ENCODE measurements at regions not wholly inside any gene's neighbourhood (a gene's known extent, or its start where the extent isn't known, plus 50 kb on each side); places are given as distances from the start of the nearest gene placed in this dataset.

- Mint-ChIP-seq H3K9me3 (peaks cover 27% of the 10 kb centered on the region), H3K4me3 (no peak overlapping the region), H3K27me3 (no peaks in the 10 kb centered on the region), H3K4me1 (ENCODE audit: low read depth) (no peaks in the 10 kb centered on the region), H3K27ac (no peak overlapping the region), H3K36me3 (ENCODE audit: low read depth) (no peaks in the 10 kb centered on the region)
- intact Hi-C loops (cut with micrococcal nuclease) = no loop called here
These were observed 330.8 kb upstream of the PDZRN3 start for GRCh38 chr3:73955494-73956070.

GRCh38 chr3:73954506-73954905 is 329.8 kb upstream of the PDZRN3 start:
- intact Hi-C loops (cut with micrococcal nuclease) = no loop called here
- Mint-ChIP-seq H3K27me3 (no peaks in the 10 kb centered on the region), H3K4me3 (no peak overlapping the region), H3K9me3 (peaks cover 27% of the 10 kb centered on the region), H3K36me3 (ENCODE audit: low read depth) (no peaks in the 10 kb centered on the region), H3K27ac (no peak overlapping the region), H3K4me1 (ENCODE audit: low read depth) (no peaks in the 10 kb centered on the region)

DNA sequence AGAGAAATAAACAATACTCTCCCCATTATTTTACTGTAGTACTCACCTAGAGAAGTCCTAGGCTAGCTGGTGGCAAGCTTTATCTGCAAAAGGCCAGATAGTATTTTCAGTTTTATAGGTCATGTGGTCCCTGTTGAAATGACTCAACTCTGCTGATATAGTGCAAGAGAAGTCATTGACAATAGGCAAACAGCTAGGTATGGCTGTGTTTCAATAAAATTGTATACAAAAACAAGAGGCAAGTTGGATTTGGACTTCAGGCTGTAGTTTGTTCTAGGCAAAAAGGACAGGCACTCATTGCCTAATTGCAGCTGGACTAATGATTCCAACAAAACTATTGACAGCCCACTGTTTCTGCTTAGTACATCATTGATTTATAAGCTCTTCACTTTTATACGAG is 328.0 kb upstream of the PDZRN3 start:
- no peaks in the 10 kb centered on the region for H3K36me3 Mint-ChIP-seq (ENCODE audit: low read depth)
- H3K4me3 Mint-ChIP-seq = no peak overlapping the region
- H3K27ac Mint-ChIP-seq = no peak overlapping the region
- H3K27me3 Mint-ChIP-seq = no peaks in the 10 kb centered on the region
- H3K9me3 Mint-ChIP-seq = peaks cover 27% of the 10 kb centered on the region
- intact Hi-C loops (cut with micrococcal nuclease) = no loop called here
- no peaks in the 10 kb centered on the region for H3K4me1 Mint-ChIP-seq (ENCODE audit: low read depth)

GRCh38 chr3:73950865-73951558 is 326.3 kb upstream of the PDZRN3 start:
- no peaks in the 10 kb centered on the region for H3K27me3 Mint-ChIP-seq
- intact Hi-C loops (cut with micrococcal nuclease) = no loop called here
- no peak overlapping the region for H3K4me3 Mint-ChIP-seq
- H3K9me3 Mint-ChIP-seq = peaks cover 12% of the 10 kb centered on the region
- H3K36me3 Mint-ChIP-seq (ENCODE audit: low read depth) = no peaks in the 10 kb centered on the region
- no peaks in the 10 kb centered on the region for H3K4me1 Mint-ChIP-seq (ENCODE audit: low read depth)
- H3K27ac Mint-ChIP-seq = no peak overlapping the region

DNA sequence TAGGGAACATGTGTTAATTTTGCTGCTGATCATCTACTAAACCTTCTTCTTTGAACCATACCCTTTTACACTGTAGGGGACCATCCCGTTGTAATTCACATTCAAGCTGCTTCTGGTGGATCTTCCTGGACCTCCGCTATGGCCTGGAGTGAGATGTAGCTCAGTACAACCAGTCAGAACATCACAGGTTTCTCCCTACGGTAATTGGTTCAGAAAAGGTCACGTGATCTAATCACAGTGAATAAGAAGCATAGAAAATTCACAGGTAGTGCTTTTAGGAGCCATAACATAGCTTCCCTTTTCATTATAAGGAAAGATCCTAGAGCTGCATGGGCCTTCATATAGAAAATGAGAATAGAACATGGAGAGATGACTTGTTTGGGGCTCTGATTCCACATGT is 320.8 kb upstream of the PDZRN3 start:
- Mint-ChIP-seq H3K27ac (no peak overlapping the region), H3K27me3 (no peaks in the 10 kb centered on the region), H3K9me3 (peaks cover 9% of the 10 kb centered on the region), H3K36me3 (ENCODE audit: low read depth) (no peaks in the 10 kb centered on the region), H3K4me1 (ENCODE audit: low read depth) (no peaks in the 10 kb centered on the region), H3K4me3 (no peak overlapping the region)
- intact Hi-C loops (cut with micrococcal nuclease) = no loop called here

- no peaks in the 10 kb centered on the region for H3K36me3 Mint-ChIP-seq (ENCODE audit: low read depth)
- H3K9me3 Mint-ChIP-seq = peaks cover 19% of the 10 kb centered on the region
- no peak overlapping the region for H3K4me3 Mint-ChIP-seq
- no peaks in the 10 kb centered on the region for H3K27me3 Mint-ChIP-seq
- no peaks in the 10 kb centered on the region for H3K4me1 Mint-ChIP-seq (ENCODE audit: low read depth)
- H3K27ac Mint-ChIP-seq = no peak overlapping the region
- intact Hi-C loops (cut with micrococcal nuclease) = no loop called here
These were observed 315.2 kb upstream of the PDZRN3 start for GRCh38 chr3:73939985-73940384.

- intact Hi-C loops (cut with micrococcal nuclease) = no loop called here
- Mint-ChIP-seq H3K4me1 (ENCODE audit: low read depth) (no peaks in the 10 kb centered on the region), H3K4me3 (no peak overlapping the region), H3K27ac (no peak overlapping the region), H3K27me3 (no peaks in the 10 kb centered on the region), H3K36me3 (ENCODE audit: low read depth) (no peaks in the 10 kb centered on the region), H3K9me3 (peaks cover 17% of the 10 kb centered on the region)
These were observed 308.8 kb upstream of the PDZRN3 start for GRCh38 chr3:73933585-73933984.

- Mint-ChIP-seq H3K27ac (no peak overlapping the region), H3K9me3 (peaks cover 23% of the 10 kb centered on the region), H3K4me1 (ENCODE audit: low read depth) (no peaks in the 10 kb centered on the region), H3K36me3 (ENCODE audit: low read depth) (no peaks in the 10 kb centered on the region), H3K27me3 (no peaks in the 10 kb centered on the region), H3K4me3 (no peak overlapping the region)
- intact Hi-C loops (cut with micrococcal nuclease) = no loop called here
These were observed 302.4 kb upstream of the PDZRN3 start for GRCh38 chr3:73927203-73927570.

DNA sequence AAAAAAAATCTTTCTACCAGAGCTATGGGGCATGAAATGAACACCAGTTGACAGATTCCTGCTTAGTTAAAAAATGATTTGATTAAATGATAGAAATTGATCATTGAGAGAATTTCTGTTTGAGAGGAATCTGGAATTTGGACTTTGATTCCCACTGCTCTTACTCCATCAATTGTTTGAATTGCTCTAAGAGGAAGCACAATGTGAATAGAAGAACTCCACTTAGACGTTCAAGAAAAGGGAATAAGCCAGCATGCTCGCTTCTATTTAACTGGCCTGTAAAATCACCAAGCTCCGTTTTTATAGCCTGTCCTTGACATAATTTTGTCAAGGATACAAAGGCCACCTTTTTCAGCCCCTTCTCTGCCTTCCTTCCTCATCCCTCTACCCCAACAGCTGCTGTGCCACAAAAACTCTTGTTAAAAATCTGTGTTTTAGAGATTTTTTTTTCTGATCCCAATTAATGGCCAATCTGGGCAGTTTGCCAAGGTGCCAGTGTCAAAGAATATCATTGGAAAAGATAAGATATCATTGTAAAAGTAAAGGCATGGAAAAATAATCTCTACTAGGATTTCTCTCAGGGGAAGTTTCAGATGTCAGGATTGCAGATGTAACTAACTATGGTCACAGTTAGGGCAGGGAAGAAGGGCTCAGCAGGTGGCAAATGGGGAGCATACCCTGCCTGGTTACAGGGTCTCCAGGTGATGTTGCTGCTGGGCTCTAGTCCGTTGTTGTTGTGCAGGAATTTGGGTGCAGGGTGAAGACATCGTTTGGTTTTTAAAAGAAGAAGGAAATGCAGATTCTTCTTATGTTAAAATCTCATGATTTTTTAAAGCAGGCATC is 301.8 kb upstream of the PDZRN3 start:
- intact Hi-C loops (cut with micrococcal nuclease) = no loop called here
- Mint-ChIP-seq H3K4me1 (ENCODE audit: low read depth) (no peaks in the 10 kb centered on the region), H3K27ac (no peak overlapping the region), H3K4me3 (no peak overlapping the region), H3K9me3 (peaks cover 17% of the 10 kb centered on the region), H3K27me3 (no peaks in the 10 kb centered on the region), H3K36me3 (ENCODE audit: low read depth) (no peaks in the 10 kb centered on the region)

- Mint-ChIP-seq H3K9me3 (peaks cover 16% of the 10 kb centered on the region), H3K4me3 (no peak overlapping the region), H3K27ac (no peak overlapping the region), H3K4me1 (ENCODE audit: low read depth) (no peaks in the 10 kb centered on the region), H3K36me3 (ENCODE audit: low read depth) (no peaks in the 10 kb centered on the region), H3K27me3 (no peaks in the 10 kb centered on the region)
- intact Hi-C loops (cut with micrococcal nuclease) = no loop called here
These were observed 300.3 kb upstream of the PDZRN3 start for GRCh38 chr3:73925011-73925410.

- peaks cover 12% of the 10 kb centered on the region for H3K9me3 Mint-ChIP-seq
- H3K27me3 Mint-ChIP-seq = no peaks in the 10 kb centered on the region
- H3K27ac Mint-ChIP-seq = no peak overlapping the region
- no peak overlapping the region for H3K4me3 Mint-ChIP-seq
- H3K36me3 Mint-ChIP-seq (ENCODE audit: low read depth) = no peaks in the 10 kb centered on the region
- intact Hi-C loops (cut with micrococcal nuclease) = no loop called here
- no peaks in the 10 kb centered on the region for H3K4me1 Mint-ChIP-seq (ENCODE audit: low read depth)
These were observed 299.3 kb upstream of the PDZRN3 start for GRCh38 chr3:73924048-73924447.

DNA sequence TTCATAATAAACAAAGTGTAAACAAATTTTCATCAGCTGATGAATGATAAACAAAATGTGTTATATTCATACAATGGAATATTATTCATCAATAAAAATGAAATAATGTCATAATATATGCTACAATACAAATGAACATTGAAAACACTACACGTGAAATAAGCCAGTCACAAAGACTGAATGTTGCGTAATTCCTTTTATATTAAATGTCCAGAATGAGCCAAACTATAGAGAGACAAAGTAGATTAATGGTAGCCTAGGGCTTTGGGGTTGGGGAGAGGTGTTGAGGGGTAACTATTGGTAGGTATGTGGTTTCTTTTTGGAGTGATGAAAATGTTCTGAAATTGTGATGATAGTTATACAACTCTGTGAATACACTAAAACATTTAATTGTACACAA is 292.9 kb upstream of the PDZRN3 start:
- Mint-ChIP-seq H3K27me3 (no peaks in the 10 kb centered on the region), H3K36me3 (ENCODE audit: low read depth) (no peaks in the 10 kb centered on the region), H3K27ac (no peak overlapping the region), H3K4me1 (ENCODE audit: low read depth) (no peaks in the 10 kb centered on the region), H3K9me3 (no peaks in the 10 kb centered on the region), H3K4me3 (no peak overlapping the region)
- intact Hi-C loops (cut with micrococcal nuclease) = no loop called here

GRCh38 chr3:73915886-73916285 is 291.1 kb upstream of the PDZRN3 start:
- Mint-ChIP-seq H3K9me3 (no peaks in the 10 kb centered on the region), H3K4me1 (ENCODE audit: low read depth) (no peaks in the 10 kb centered on the region), H3K27me3 (no peaks in the 10 kb centered on the region), H3K36me3 (ENCODE audit: low read depth) (no peaks in the 10 kb centered on the region), H3K27ac (no peak overlapping the region), H3K4me3 (no peak overlapping the region)
- intact Hi-C loops (cut with micrococcal nuclease) = no loop called here

DNA sequence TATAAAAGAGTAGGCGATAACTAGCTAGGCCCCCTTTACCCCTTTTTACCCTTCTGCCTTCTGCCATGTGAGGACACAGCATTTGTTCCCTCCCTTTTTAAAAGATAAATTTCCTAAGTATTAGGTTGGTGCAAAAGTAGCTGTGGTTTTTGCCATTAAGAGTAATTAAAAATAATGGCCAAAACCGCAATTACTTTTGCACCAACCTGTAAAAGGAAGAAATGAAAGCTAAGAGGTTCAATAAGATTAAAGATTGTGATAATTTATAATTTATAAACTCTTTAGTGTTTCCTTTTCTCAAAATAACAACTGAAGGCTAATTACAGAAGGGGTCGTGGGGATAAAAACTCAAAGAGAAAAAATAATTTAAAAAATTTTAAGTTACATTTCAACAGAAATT is 283.5 kb upstream of the PDZRN3 start:
- Mint-ChIP-seq H3K27me3 (no peaks in the 10 kb centered on the region), H3K4me3 (no peak overlapping the region), H3K36me3 (ENCODE audit: low read depth) (no peaks in the 10 kb centered on the region), H3K4me1 (ENCODE audit: low read depth) (no peaks in the 10 kb centered on the region), H3K9me3 (no peaks in the 10 kb centered on the region), H3K27ac (no peak overlapping the region)
- intact Hi-C loops (cut with micrococcal nuclease) = no loop called here

Data from dendritic cell treated with granulocyte-macrophage colony-stimulating factor and Interleukin-4, amounts not matched to agents 40 ng/mL and 50 ng/mL, for 4 days (primary cell).